ENCODE measurements at regions not wholly inside any gene's neighbourhood (a gene's known extent, or its start where the extent isn't known, plus 50 kb on each side); places are given as distances from the start of the nearest gene placed in this dataset.

DNA sequence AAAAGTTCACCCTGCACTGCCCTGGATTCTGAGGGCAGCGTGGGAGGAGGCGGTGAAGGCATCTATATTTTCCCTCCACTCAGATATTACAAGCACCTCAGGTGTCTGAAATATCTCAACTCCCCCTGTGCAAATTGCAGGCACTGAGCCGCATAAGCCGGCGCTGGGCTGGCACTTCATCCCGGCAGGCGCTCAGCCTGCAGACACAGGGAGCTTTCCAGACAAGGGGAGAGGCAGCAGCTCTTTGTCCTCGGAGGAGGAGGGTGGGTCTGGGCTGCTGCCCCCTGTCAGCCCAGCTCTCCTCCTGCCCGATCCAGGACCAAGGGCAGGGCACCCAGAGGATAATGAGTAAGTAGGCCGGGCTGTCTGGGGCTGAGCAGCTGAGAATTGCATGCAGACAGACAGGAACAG is 189.3 kb upstream of the MYT1L start:
- no peak for DNase-seq (ENCODE audit: low spot score in 2 of 2)
- 0 out of 2 replicates have a peak, but pooled peaks cover 3% of the 10 kb centered on the region for H3K9me3 ChIP-seq

DNA sequence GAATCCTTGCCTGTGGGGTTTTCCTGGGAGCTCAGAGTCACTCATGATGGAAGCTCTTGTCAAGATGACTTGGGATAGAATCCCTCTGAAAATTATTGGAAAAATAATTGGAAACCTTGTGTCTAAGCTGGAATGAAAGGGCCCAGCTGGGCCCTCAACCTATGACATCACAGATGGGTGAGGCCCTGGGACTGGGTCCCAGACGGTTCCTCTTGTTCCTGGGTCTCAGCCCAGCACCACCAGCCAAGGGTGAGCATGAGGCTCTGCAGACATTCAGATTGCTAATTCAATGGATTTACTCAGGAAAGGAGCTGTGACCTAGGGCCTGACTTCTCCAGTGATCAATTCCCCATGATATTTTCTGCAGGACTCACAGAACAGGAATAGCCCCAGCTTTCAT is 188.3 kb upstream of the MYT1L start:
- no peak for DNase-seq (ENCODE audit: low spot score in 2 of 2)
- Histone ChIP-seq H3K4me3 (no peak overlapping the region), H3K9me3 (0 out of 2 replicates have a peak, but pooled peaks cover 3% of the 10 kb centered on the region), H3K27me3 (ENCODE audit: low read depth) (no peaks in the 10 kb centered on the region), H3K4me1 (no peaks in the 10 kb centered on the region), H3K36me3 (replicated peaks) (no peaks in the 10 kb centered on the region)
- in situ Hi-C loops (cut with MboI; ENCODE audit: low sequenced_read_pairs): no loop called here

More for the DNA sequence above, 189.3 kb upstream of the MYT1L start:
- Histone ChIP-seq H3K4me3 (no peak overlapping the region), H3K36me3 (replicated peaks) (no peaks in the 10 kb centered on the region), H3K4me1 (no peaks in the 10 kb centered on the region), H3K27me3 (ENCODE audit: low read depth) (no peaks in the 10 kb centered on the region)
- in situ Hi-C loops (cut with MboI; ENCODE audit: low sequenced_read_pairs): no loop called here

DNA sequence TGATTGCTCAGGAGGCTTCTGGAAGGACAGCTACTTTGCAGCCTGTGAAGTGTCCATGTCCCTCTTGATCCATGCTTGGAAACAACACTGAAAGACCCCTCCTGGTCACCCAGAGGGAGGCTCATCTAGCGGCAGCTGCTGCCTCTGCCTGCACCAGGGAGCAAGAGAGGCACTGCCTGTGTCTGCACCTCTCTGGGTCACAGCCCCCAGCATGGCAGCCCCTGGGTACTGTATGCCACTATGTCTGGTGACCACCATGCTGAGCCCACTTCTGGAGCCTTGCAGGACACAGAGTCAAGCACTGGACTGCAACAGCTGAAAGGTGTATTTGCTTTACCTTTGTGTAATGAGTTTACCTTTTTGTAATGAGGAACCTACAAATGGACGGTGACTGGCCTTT is 186.3 kb upstream of the MYT1L start:
- 0 out of 2 replicates have a peak, but pooled peaks cover 3% of the 10 kb centered on the region for H3K9me3 ChIP-seq
- H3K4me3 ChIP-seq: no peak overlapping the region
- H3K4me1 ChIP-seq: no peaks in the 10 kb centered on the region
- no peaks in the 10 kb centered on the region for H3K36me3 ChIP-seq (replicated peaks)
- no peak for DNase-seq (ENCODE audit: low spot score in 2 of 2)
- in situ Hi-C loops (cut with MboI; ENCODE audit: low sequenced_read_pairs): no loop called here
- H3K27me3 ChIP-seq (ENCODE audit: low read depth): no peaks in the 10 kb centered on the region

DNA sequence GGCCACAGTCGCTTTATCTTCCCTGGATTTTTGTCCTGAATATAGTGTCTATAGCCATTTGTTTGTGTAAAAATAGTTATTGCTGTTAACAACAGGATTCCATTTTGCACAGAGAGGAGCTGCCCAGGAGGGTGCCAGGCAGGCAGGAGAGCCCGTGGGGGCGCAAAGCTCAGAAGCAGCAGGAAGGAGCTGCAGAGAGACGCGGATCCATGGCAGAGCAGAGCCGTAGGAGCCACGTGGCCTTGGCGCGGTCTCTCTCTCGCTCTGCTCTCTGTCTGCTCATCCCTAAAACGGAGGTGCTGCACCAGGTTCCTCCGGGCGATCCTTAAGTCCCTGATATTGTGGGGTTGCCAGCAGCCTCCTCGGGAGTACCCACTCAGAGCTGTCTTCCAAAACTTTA is 185.3 kb upstream of the MYT1L start:
- Histone ChIP-seq H3K27me3 (ENCODE audit: low read depth) (no peaks in the 10 kb centered on the region), H3K4me1 (no peaks in the 10 kb centered on the region), H3K9me3 (no peaks in the 10 kb centered on the region), H3K36me3 (replicated peaks) (no peaks in the 10 kb centered on the region), H3K4me3 (no peak overlapping the region)
- no peak for DNase-seq (ENCODE audit: low spot score in 2 of 2)
- in situ Hi-C loops (cut with MboI; ENCODE audit: low sequenced_read_pairs): no loop called here

DNA sequence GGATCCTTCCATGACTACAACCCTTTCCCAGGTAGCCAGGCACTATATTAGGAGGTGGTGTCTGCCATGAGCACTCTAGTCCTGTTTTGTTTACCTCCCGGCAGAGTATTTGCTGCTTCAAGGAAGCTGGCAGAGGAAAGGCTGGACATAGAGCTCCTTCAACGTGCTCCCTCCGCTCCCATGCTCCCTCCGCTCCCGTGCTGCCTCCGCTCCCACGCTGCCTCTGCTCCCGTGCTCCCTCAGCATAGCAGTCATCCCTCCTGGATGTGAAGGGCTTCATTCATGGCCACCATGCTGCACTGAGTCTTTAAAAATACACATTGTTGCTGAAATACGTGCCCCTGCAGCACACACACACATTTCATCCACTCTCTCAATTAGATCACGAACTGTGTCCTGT is 181.9 kb upstream of the MYT1L start:
- H3K9me3 ChIP-seq: no peaks in the 10 kb centered on the region
- H3K4me1 ChIP-seq: no peaks in the 10 kb centered on the region
- no peaks in the 10 kb centered on the region for H3K27me3 ChIP-seq (ENCODE audit: low read depth)
- no peak for DNase-seq (ENCODE audit: low spot score in 2 of 2)
- in situ Hi-C loops (cut with MboI; ENCODE audit: low sequenced_read_pairs): no loop called here
- H3K36me3 ChIP-seq (replicated peaks): no peaks in the 10 kb centered on the region
- no peak overlapping the region for H3K4me3 ChIP-seq

DNA sequence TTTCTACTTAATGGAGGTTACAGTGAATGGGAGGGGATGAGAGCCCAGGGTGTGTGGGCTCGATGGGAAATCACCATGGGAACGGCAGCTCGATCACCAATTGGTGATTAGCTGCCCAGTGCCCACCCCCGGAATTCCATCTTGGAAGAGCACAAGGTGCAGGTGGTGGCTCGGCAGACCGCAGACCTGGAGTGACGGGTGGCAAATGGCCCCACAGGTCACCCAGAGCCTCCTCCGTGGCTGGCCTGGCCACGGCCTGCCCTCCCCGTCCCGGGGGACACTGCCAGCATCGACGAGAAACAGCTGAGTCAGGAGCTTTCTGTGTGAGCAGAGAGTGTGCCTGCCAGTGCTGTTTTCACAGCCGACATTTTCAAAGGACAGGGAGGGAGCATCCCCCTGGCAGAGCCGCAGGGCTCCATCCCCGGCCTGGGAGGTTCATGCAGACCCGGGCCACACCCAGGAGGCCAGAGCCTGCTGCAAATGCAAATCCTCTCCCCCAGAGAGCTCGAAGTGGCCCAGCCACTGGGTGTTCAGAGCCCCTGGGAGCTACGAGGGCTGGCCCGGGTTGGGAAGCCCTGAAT is 176.4 kb upstream of the MYT1L start:
- H3K4me1 ChIP-seq: no peaks in the 10 kb centered on the region
- in situ Hi-C loops (cut with MboI; ENCODE audit: low sequenced_read_pairs): no loop called here
- H3K9me3 ChIP-seq: no peaks in the 10 kb centered on the region; the same call in 1 of the 2 replicates
- H3K27me3 ChIP-seq (ENCODE audit: low read depth): no peaks in the 10 kb centered on the region
- H3K36me3 ChIP-seq (replicated peaks): no peaks in the 10 kb centered on the region
- DNase-seq (ENCODE audit: low spot score in 2 of 2): no peak
- H3K4me3 ChIP-seq: no peak overlapping the region

DNA sequence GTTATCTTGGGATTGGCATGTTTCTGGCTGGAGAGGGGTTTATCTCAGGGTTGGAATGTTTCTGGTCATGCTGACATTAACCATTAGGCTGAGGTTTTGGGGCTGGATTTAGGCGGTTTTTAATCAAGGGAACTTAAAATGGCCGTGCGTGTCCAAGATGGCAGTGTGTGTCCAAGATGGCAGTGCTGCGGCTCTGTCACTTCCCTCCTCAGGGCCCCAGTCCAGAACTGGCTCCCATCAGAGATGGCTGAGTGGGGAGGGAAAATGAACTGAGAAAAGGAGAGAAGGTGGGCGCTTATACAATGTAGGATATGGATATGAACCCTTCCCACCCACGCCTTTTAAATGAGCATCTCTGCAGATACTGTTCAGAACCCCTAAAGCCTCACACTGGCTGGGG is 175.5 kb upstream of the MYT1L start:
- no peaks in the 10 kb centered on the region for H3K27me3 ChIP-seq (ENCODE audit: low read depth)
- in situ Hi-C loops (cut with MboI; ENCODE audit: low sequenced_read_pairs): no loop called here
- H3K9me3 ChIP-seq: no peaks in the 10 kb centered on the region; the same call in 1 of the 2 replicates
- no peak overlapping the region for H3K4me3 ChIP-seq
- DNase-seq (ENCODE audit: low spot score in 2 of 2): no peak
- H3K36me3 ChIP-seq (replicated peaks): no peaks in the 10 kb centered on the region
- H3K4me1 ChIP-seq: no peaks in the 10 kb centered on the region

DNA sequence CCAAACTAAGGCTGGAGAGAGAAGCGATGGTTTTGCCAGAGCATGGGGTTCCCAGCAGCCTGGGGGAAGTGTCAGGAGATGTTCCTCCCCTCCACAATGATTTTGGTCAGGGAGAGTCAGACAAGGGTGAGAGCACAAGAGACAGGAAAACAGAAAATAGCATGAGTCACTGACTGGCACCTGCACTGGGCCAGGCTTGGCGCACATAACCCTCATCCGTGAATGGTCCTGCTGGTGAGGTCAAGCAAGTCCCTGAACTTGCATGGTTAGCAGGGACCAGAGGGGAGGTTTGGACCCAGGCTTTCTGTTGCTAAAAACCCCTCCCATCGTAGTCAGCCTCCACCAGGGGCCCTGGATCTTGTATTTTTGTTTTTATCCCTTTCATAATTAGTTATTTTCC is 174.5 kb upstream of the MYT1L start:
- in situ Hi-C loops (cut with MboI; ENCODE audit: low sequenced_read_pairs): no loop called here
- Histone ChIP-seq H3K4me1 (no peaks in the 10 kb centered on the region), H3K9me3 (no peaks in the 10 kb centered on the region; the same call in 1 of the 2 replicates), H3K4me3 (no peak overlapping the region), H3K36me3 (replicated peaks) (no peaks in the 10 kb centered on the region), H3K27me3 (ENCODE audit: low read depth) (no peaks in the 10 kb centered on the region)
- no peak for DNase-seq (ENCODE audit: low spot score in 2 of 2)

DNA sequence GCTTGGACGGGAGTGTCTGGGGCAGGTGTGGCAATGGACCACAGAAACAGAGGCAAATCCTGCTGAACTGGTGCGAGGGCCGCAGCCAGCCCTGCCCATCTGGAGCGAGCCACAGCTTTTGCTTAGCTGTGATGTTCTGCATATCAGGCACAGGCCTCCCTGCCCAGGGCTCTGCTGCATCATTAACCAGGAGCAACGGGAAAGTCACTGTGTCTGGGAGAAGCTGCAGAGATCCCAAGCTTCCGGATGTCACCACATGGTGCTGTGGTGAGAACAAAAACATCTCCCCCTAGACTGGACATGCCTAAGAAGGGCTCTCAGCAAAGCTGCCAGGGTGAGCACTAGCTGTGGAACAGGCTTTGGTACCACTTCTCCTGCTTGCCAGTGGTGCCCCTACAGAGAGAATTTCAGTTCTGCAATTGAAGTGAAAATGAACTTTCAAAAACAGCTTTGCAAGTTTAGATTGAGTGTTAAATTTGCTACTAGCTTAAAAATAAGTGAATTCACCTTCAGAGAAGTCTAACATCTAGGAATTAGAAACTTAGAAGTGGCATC is 172.9 kb upstream of the MYT1L start:
- DNase-seq (ENCODE audit: low spot score in 2 of 2): no peak
- in situ Hi-C loops (cut with MboI; ENCODE audit: low sequenced_read_pairs): no loop called here
- Histone ChIP-seq H3K27me3 (ENCODE audit: low read depth) (no peaks in the 10 kb centered on the region), H3K9me3 (no peaks in the 10 kb centered on the region; the same call in 1 of the 2 replicates), H3K4me3 (no peak overlapping the region), H3K36me3 (replicated peaks) (no peaks in the 10 kb centered on the region), H3K4me1 (no peaks in the 10 kb centered on the region)

DNA sequence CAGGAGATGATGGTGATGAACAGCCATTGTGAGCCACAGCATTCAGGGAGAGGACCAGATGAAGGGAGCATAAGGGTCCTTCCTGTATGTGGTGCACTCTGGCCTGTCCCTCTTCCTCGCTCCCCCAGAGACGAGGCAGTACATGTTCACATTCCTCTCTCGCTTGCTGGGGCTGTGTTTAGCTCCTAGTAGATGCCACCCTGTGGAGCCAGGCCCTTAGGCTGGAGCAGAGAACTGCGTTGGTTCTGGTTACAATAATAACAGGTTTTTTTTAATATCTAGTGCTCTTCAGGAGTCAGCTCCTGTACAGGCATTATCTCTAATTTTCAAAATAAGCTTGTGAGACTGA is 171.1 kb upstream of the MYT1L start:
- Histone ChIP-seq H3K27me3 (ENCODE audit: low read depth) (no peaks in the 10 kb centered on the region), H3K4me1 (no peaks in the 10 kb centered on the region), H3K9me3 (no peaks in the 10 kb centered on the region; the same call in 1 of the 2 replicates), H3K4me3 (no peak overlapping the region), H3K36me3 (replicated peaks) (no peaks in the 10 kb centered on the region)
- DNase-seq (ENCODE audit: low spot score in 2 of 2): no peak
- in situ Hi-C loops (cut with MboI; ENCODE audit: low sequenced_read_pairs): no loop called here

DNA sequence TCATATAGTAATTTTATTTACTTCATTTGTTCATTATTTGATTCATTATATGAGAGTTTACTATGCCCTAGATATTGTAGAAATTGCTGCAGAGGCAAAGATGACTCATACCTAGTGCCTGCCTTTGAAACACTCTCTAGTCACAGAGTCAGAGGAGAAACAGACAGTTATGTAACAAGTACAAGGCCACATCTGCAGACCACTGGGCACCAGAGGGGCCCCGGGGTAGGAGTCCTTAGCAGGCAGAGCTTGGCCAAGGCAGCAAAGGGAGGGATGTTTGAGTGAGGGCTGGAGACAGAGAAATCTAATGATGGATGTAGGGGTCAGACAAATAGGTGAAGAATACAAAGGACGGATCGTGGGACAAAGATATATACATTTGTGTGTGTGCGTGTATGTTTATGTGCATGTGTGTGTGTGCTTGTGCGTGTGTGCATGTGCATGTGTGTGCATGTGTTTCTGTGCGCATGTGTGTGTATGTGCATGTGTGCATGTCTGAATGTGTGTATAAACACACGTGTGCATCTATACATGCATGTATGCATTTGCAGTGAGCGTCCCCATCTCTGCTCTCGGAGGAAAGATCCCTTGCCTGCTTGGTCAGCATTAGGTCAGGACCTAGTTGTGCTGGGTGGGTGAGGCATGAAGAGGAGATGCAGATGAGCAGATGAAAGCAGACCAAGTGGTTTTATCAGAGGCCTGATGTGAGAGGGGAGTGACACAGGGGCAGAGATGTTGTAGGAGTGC is 170.6 kb upstream of the MYT1L start:
- no peak for DNase-seq (ENCODE audit: low spot score in 2 of 2)
- Histone ChIP-seq H3K36me3 (replicated peaks) (no peaks in the 10 kb centered on the region), H3K4me3 (no peak overlapping the region), H3K9me3 (no peaks in the 10 kb centered on the region; the same call in 1 of the 2 replicates), H3K27me3 (ENCODE audit: low read depth) (no peaks in the 10 kb centered on the region), H3K4me1 (no peaks in the 10 kb centered on the region)
- in situ Hi-C loops (cut with MboI; ENCODE audit: low sequenced_read_pairs): no loop called here

DNA sequence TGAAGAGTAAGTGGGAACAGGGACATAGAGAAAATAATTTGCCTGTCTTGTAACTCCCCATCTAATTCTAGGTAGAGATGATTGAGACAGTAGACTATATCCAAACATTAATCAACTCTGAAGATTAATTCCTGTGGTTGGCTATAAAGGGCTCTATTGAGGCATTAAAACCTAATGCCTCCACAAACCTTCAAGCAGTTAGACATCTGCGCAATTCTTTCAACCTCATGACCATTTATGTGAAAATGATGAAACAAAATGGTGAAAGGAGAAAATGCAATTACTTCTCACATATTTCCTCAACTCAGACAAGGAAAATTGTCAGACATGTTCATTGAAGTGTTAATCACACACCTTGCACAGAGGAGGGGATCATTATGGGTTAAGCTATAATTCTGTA is 164.5 kb upstream of the MYT1L start:
- Histone ChIP-seq H3K9me3 (no peaks in the 10 kb centered on the region), H3K4me3 (no peak overlapping the region), H3K36me3 (replicated peaks) (no peaks in the 10 kb centered on the region), H3K27me3 (ENCODE audit: low read depth) (no peaks in the 10 kb centered on the region), H3K4me1 (no peaks in the 10 kb centered on the region)
- in situ Hi-C loops (cut with MboI; ENCODE audit: low sequenced_read_pairs): no loop called here
- DNase-seq (ENCODE audit: low spot score in 2 of 2): no peak

DNA sequence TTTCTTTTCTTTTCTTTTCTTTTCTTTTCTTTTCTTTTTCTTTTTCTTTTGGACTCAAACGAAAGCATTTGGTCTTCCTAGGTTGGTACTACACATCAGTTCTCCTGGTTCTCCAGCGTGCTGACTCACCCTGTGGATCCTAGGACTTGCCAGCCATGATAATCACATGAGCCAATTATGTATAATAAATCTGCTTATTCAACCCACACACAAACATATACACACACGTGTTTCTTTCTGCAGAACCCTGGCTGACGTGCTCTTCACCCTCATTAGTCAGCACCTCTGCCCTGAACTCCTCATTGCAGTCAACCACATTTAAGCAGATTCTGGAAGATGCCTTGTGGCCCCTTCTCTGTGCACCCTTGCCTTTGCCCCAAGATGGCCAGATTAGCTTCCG is 162.4 kb upstream of the MYT1L start:
- Histone ChIP-seq H3K36me3 (replicated peaks) (no peaks in the 10 kb centered on the region), H3K4me1 (no peaks in the 10 kb centered on the region), H3K4me3 (no peak overlapping the region), H3K27me3 (ENCODE audit: low read depth) (no peaks in the 10 kb centered on the region), H3K9me3 (no peaks in the 10 kb centered on the region)
- DNase-seq (ENCODE audit: low spot score in 2 of 2): no peak
- in situ Hi-C loops (cut with MboI; ENCODE audit: low sequenced_read_pairs): no loop called here

DNA sequence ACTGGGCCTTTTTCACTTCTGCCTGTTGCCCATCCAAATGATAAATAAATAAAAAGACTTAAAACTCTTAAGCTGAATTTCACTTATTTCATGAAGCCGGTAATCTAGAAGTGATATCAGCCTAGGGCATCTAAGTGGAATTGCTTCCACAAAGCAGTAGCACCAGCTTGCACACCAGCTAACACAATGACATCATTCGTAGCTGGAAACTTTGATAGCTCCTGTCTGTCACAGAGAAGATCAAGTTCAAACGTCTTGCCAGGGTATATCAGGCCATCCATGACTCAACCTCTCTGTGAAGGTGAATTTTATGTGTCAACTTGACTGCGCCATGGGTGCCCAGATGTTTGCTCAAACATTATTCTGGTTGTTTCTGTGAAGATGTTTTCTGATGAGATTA is 161.7 kb upstream of the MYT1L start:
- no peak for DNase-seq (ENCODE audit: low spot score in 2 of 2)
- H3K36me3 ChIP-seq (replicated peaks): no peaks in the 10 kb centered on the region
- in situ Hi-C loops (cut with MboI; ENCODE audit: low sequenced_read_pairs): no loop called here
- H3K27me3 ChIP-seq (ENCODE audit: low read depth): no peaks in the 10 kb centered on the region
- no peaks in the 10 kb centered on the region for H3K9me3 ChIP-seq
- no peaks in the 10 kb centered on the region for H3K4me1 ChIP-seq
- H3K4me3 ChIP-seq: no peak overlapping the region
